CD8-positive, alpha-beta memory T cell (primary cell): ENCODE measurements at regions not wholly inside any gene's neighbourhood (a gene's known extent, or its start where the extent isn't known, plus 50 kb on each side); places are given as distances from the start of the nearest gene placed in this dataset.
"Not testable (repeated sequence)": the region's sequence is repeated elsewhere in the genome, so short reads cannot be mapped to it uniquely, and the experiment has no call there.

Experiments used
- CTCF ChIA-PET: fragments of 350-600 bp; sonication (Branson Sonifier 250); formaldehyde crosslinking; loops from one replicate; lab custom pipeline; 2021; ENCODE audit warnings: antibody characterized with exemption; lab: Charles Lee
- POLR2A ChIA-PET: fragments of 350-600 bp; sonication (Branson Sonifier 250); formaldehyde crosslinking; loops from one replicate; lab custom pipeline; 2021; ENCODE audit warnings: antibody characterized with exemption; lab: Charles Lee
- DNase-seq, 5 donors: peaks; one replicate each; pipeline versions ENCODE4 v3.0.0 to v3.0.0-alpha.2; 2020 to 2022; ENCODE audit warnings: mixed read lengths in 1 of 5
- H3K27ac ChIP-seq: one replicate; pipeline ENCODE4 v1.7.0; 2013; ENCODE audit warnings: low read depth, mild to moderate bottlenecking, low read length, moderate library complexity
- H3K27me3 ChIP-seq: 2 replicates; pipeline ENCODE4 v1.7.0; 2013; ENCODE audit warnings: low read length, mild to moderate bottlenecking; ENCODE audit not compliant: insufficient read depth, poor library complexity, severe bottlenecking
- H3K36me3 ChIP-seq: 2 replicates; pipeline ENCODE4 v1.7.0; 2013; ENCODE audit warnings: mild to moderate bottlenecking, low read length, moderate library complexity; ENCODE audit not compliant: insufficient read depth
- H3K4me1 ChIP-seq: 2 replicates; pipeline ENCODE4 v1.7.0; 2013; ENCODE audit warnings: mild to moderate bottlenecking, low read length, moderate library complexity; ENCODE audit not compliant: insufficient read depth
- H3K4me3 ChIP-seq: 2 replicates; pipeline ENCODE4 v1.7.0; 2013; ENCODE audit warnings: mild to moderate bottlenecking, low read length
- H3K9me3 ChIP-seq: 2 replicates; pipeline ENCODE4 v1.7.0; 2013; ENCODE audit warnings: mild to moderate bottlenecking, low read length
- H3K27ac Mint-ChIP-seq, 8 donors: one replicate each; pipeline ENCODE4 v1.8.0; 2020 to 2021; ENCODE audit warnings: mixed read lengths in 8 of 8, mild to moderate bottlenecking in 6 of 8, inconsistent platforms in 3 of 8, moderate library complexity in 3 of 8
- H3K27me3 Mint-ChIP-seq, 2 donors: one replicate each; pipeline ENCODE4 v1.8.0; 2020 to 2021; ENCODE audit warnings: mixed read lengths in 2 of 2, mild to moderate bottlenecking in 1 of 2, moderate library complexity in 1 of 2
- H3K36me3 Mint-ChIP-seq, 3 donors: one replicate each; pipeline ENCODE4 v1.8.0; 2020 to 2021; ENCODE audit warnings: mixed read lengths in 3 of 3, inconsistent platforms in 1 of 3, mild to moderate bottlenecking in 1 of 3
- H3K4me1 Mint-ChIP-seq, 3 donors: one replicate each; pipeline ENCODE4 v1.8.0; 2020 to 2021; ENCODE audit warnings: mixed read lengths in 3 of 3, inconsistent platforms in 1 of 3, mild to moderate bottlenecking in 1 of 3
- H3K4me3 Mint-ChIP-seq, 7 donors: one replicate each; pipeline ENCODE4 v1.8.0; 2020 to 2021; ENCODE audit warnings: mixed read lengths in 7 of 7, mild to moderate bottlenecking in 6 of 7, moderate library complexity in 4 of 7, inconsistent platforms in 2 of 7
- H3K9me3 Mint-ChIP-seq, 5 donors: one replicate each; pipeline ENCODE4 v1.8.0; 2020 to 2022; ENCODE audit warnings: mixed read lengths in 5 of 5, mild to moderate bottlenecking in 3 of 5, moderate library complexity in 2 of 5, inconsistent platforms in 1 of 5

DNA sequence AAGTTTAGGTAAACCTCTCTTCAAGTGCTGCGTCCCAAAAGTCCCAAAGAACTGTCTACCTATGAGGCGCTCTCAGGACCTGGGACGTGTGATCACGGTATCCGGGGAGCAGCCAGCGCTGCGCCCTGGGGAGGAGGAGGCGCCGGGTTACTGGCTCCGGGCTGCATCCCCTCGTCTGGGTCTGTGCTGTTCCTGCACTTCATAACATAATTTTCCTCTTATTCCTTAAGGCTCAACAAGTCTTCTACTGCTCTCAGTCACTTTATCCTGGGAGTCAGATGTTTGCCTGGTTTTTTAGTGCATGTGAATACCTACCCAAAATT, 629.3 kb downstream of the PRIM2 start:
- H3K27ac ChIP-seq, H3K9me3 ChIP-seq, H3K4me3 Mint-ChIP-seq, CTCF ChIA-PET, H3K4me1 Mint-ChIP-seq, POLR2A ChIA-PET, H3K4me1 ChIP-seq, H3K36me3 ChIP-seq, H3K27ac Mint-ChIP-seq, H3K9me3 Mint-ChIP-seq, H3K27me3 Mint-ChIP-seq, H3K27me3 ChIP-seq, DNase-seq, H3K4me3 ChIP-seq: not testable (repeated sequence)
- peaks cover 3 to 47% (median 12%) of the 10 kb centered on the region in 3 donors for H3K36me3 Mint-ChIP-seq

DNA sequence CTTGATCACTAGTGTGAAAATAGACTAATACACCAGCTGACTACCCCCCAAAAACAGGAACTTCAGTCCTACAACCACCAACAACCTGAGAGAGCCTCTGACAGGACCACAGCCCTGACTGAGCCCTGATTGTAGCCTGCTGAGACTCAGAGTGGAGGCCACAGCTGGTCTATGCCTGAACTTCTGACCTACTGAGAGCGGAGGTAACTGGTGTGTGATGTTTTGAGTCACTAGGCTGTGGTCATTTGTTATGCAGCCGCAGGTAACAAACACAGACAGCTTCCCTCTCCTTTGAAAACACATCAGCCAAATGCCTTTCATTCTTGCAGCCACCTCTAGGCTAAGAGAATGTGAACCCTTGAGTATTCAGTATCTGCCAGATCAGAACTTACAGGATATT, 631.1 kb downstream of the PRIM2 start:
- POLR2A ChIA-PET, H3K27ac ChIP-seq, H3K4me1 ChIP-seq, H3K27me3 ChIP-seq, CTCF ChIA-PET, H3K4me1 Mint-ChIP-seq, H3K4me3 ChIP-seq, H3K4me3 Mint-ChIP-seq, H3K27me3 Mint-ChIP-seq, H3K36me3 ChIP-seq, H3K9me3 ChIP-seq, DNase-seq, H3K9me3 Mint-ChIP-seq: not testable (repeated sequence)
- H3K27ac Mint-ChIP-seq: peak overlapping the region in 1 of 8 donors; percentile 77
- H3K36me3 Mint-ChIP-seq: peaks cover 3 to 53% (median 12%) of the 10 kb centered on the region in 3 donors

GRCh38 chr6:57950430-57950829, 633.0 kb downstream of the PRIM2 start:
- POLR2A ChIA-PET, H3K27me3 ChIP-seq, H3K9me3 Mint-ChIP-seq, H3K27ac ChIP-seq, H3K4me1 ChIP-seq, H3K4me3 ChIP-seq, CTCF ChIA-PET, H3K9me3 ChIP-seq, H3K4me1 Mint-ChIP-seq, H3K36me3 ChIP-seq, DNase-seq, H3K4me3 Mint-ChIP-seq, H3K27me3 Mint-ChIP-seq: not testable (repeated sequence)
- Mint-ChIP-seq H3K36me3 (peaks cover 3 to 57% (median 10%) of the 10 kb centered on the region in 3 donors), H3K27ac (peak overlapping the region in 1 of 8 donors; percentile 4)

- POLR2A ChIA-PET, H3K36me3 ChIP-seq, DNase-seq, CTCF ChIA-PET, H3K4me3 Mint-ChIP-seq, H3K27ac ChIP-seq, H3K36me3 Mint-ChIP-seq, H3K27ac Mint-ChIP-seq, H3K4me1 Mint-ChIP-seq, H3K9me3 Mint-ChIP-seq, H3K9me3 ChIP-seq, H3K27me3 ChIP-seq, H3K4me3 ChIP-seq, H3K4me1 ChIP-seq: not testable (repeated sequence)
- peaks cover 3 to 24% of the 10 kb centered on the region in 2 donors for H3K27me3 Mint-ChIP-seq
Observed at GRCh38 chr6:57966757-57967156, 649.3 kb downstream of the PRIM2 start.

- POLR2A ChIA-PET: not testable (repeated sequence)
Observed at GRCh38 chr6:57971956-57972355, 654.5 kb downstream of the PRIM2 start.

DNA sequence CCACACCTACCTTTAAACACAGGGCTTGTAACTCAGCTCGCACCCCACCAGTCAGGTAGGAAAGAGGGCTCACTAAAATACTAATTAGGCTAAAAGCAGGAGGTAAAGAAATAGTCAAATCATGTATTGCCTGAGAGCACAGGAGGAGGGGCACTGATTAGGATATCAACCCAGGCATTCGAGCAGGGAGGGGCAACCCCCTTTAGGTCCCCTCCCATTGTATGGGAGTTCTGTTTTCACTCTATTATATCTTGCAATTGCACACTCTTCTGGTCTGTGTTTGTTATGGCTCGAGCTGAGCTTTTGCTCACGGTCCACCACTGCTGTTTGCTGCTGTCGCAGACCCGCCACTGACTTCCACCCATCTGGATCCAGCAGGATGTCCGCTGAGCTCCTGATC, 657.2 kb downstream of the PRIM2 start:
- Mint-ChIP-seq H3K27me3 (peaks cover 5 to 19% of the 10 kb centered on the region in 2 donors), H3K4me3 (no peak overlapping the region), H3K4me1 (no peaks in the 10 kb centered on the region), H3K36me3 (no peaks in the 10 kb centered on the region), H3K27ac (no peak overlapping the region), H3K9me3 (peaks cover 0 to 5% (median 0%) of the 10 kb centered on the region in 5 donors)
- no peaks in the 10 kb centered on the region for H3K9me3 ChIP-seq
- no peak overlapping the region for H3K4me3 ChIP-seq
- H3K36me3 ChIP-seq: no peaks in the 10 kb centered on the region
- no peak for DNase-seq
- ChIA-PET CTCF (no interaction called here), POLR2A (no interaction called here)
- no peaks in the 10 kb centered on the region for H3K4me1 ChIP-seq
- H3K27me3 ChIP-seq: no peaks in the 10 kb centered on the region
- no peak overlapping the region for H3K27ac ChIP-seq

More at GRCh38 chr6:57971956-57972355, 654.5 kb downstream of the PRIM2 start:
- H3K4me1 ChIP-seq, H3K4me1 Mint-ChIP-seq, H3K27ac Mint-ChIP-seq, H3K9me3 ChIP-seq, H3K36me3 ChIP-seq, DNase-seq, H3K4me3 ChIP-seq, H3K27me3 ChIP-seq, H3K9me3 Mint-ChIP-seq, H3K27ac ChIP-seq, H3K4me3 Mint-ChIP-seq, H3K36me3 Mint-ChIP-seq, CTCF ChIA-PET: not testable (repeated sequence)
- H3K27me3 Mint-ChIP-seq: peaks cover 5 to 21% of the 10 kb centered on the region in 2 donors

DNA sequence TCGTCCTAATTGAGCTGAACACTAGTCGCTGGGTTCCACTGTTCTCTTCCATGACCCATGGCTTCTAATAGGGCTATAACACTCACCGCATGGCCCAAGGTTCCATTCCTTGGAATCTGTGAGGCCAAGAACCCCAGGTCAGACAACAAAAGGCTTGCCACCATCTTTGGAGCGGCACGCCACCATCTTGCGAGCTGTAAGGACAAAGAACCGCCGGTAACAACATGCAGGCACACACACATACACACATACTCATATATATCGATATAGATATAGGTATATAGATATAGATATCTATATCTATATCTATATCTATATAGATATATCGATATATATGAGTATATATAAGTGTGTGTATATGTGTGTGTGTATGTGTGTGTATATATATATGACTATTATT, 657.7 kb downstream of the PRIM2 start:
- H3K4me3 Mint-ChIP-seq, H3K27ac ChIP-seq, H3K27me3 ChIP-seq, CTCF ChIA-PET, H3K36me3 ChIP-seq, POLR2A ChIA-PET, H3K9me3 Mint-ChIP-seq, H3K9me3 ChIP-seq, H3K36me3 Mint-ChIP-seq, H3K4me1 ChIP-seq, DNase-seq, H3K4me1 Mint-ChIP-seq, H3K27ac Mint-ChIP-seq, H3K4me3 ChIP-seq: not testable (repeated sequence)
- H3K27me3 Mint-ChIP-seq: peaks cover 8 to 24% of the 10 kb centered on the region in 2 donors

DNA sequence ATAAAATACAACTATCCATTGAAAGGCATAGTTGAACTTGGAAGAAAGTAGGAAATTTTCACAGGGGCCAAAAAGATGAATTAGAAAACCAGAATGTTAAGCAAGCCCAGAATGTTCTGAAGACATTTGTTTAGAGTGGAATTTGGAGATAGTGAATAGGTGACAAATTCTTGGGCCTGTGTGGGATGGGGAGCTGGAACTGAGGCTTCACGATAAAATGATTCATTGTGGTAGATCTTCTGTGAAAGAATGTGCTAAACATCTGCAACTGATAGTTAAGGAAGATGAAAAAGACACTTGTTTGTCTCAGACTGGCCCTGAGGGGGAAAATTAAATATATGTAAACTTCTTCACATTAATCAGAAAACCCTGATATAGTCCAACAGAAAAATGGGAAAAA, 658.9 kb downstream of the PRIM2 start:
- H3K36me3 Mint-ChIP-seq, POLR2A ChIA-PET, H3K27ac ChIP-seq, H3K4me3 ChIP-seq, H3K27me3 ChIP-seq, CTCF ChIA-PET, H3K27ac Mint-ChIP-seq, H3K9me3 ChIP-seq, H3K4me1 Mint-ChIP-seq, H3K36me3 ChIP-seq, H3K4me3 Mint-ChIP-seq, H3K4me1 ChIP-seq, H3K9me3 Mint-ChIP-seq, DNase-seq: not testable (repeated sequence)
- H3K27me3 Mint-ChIP-seq: peaks cover 8 to 24% of the 10 kb centered on the region in 2 donors

DNA sequence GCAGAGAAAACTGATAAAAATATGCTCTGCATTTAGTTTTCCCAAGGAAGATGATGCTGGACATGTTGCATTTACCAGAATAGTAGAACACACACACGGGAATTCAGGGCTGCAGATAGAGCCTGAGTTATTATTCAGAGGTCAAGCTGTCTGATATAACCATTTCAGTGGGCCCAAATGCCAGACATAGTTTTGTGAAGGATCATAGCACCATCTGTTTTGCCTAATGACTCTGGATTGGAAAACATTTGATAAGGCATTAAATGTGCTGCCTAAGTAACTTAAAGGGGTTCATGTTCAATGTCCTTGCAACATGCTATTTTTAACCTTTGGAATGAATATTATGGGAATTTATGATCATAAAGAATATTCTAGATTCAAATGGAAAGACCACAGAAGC, 666.2 kb downstream of the PRIM2 start:
- H3K4me3 Mint-ChIP-seq, H3K4me1 Mint-ChIP-seq, H3K4me3 ChIP-seq, H3K9me3 ChIP-seq, H3K4me1 ChIP-seq, CTCF ChIA-PET, POLR2A ChIA-PET, H3K27ac Mint-ChIP-seq, H3K36me3 Mint-ChIP-seq, DNase-seq, H3K27ac ChIP-seq, H3K9me3 Mint-ChIP-seq, H3K36me3 ChIP-seq, H3K27me3 ChIP-seq: not testable (repeated sequence)
- H3K27me3 Mint-ChIP-seq: peaks cover 4 to 22% of the 10 kb centered on the region in 2 donors
